ENCODE measurements at regions not wholly inside any gene's neighbourhood (a gene's known extent, or its start where the extent isn't known, plus 50 kb on each side); places are given as distances from the start of the nearest gene placed in this dataset.

- no peak for DNase-seq (ENCODE audit: low read depth)
Measured at GRCh38 chr17:13085578-13085977, 67.8 kb upstream of the ELAC2 start.

- no peak for DNase-seq (ENCODE audit: low read depth)
Measured at GRCh38 chr17:13084420-13084819, 66.6 kb upstream of the ELAC2 start.

DNA sequence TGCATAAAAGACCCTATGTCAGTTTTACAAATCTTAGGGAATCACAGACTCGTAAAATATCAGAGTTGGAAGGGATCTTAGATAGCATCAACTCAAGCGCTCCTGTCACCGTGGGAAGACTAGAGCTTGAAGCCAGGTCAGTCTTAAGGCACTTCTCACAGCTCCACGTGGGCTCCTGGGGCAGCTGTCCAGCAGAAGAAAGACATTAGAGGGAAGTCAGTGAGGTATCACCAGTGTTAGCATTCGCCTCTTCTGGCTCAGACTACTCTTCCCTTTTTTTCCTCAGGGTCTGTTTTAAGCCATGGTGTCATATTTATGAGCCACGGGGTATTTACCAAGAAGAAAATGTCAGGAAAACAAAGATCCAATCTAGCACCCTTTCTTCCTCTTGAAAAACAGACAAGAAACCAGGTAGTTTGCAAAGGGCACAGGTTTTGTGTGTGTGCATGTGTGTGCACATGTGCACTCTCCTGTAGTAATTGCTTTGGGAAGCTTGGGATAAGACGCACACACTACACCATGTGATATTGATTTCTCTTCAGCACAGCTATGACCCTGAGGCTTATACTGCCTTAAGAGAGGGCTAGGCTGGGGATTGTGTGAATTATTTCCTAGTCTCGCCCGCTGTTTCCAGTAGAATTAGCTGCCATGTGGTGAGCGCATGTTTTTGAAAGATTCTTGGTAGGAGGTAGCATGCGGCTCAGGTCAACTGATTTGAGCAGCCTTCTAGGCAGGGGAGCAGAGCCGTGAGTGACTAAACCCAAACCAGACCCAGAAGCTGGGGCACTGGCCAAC, 61.0 kb upstream of the ELAC2 start:
- no peak for DNase-seq (ENCODE audit: low read depth)

DNA sequence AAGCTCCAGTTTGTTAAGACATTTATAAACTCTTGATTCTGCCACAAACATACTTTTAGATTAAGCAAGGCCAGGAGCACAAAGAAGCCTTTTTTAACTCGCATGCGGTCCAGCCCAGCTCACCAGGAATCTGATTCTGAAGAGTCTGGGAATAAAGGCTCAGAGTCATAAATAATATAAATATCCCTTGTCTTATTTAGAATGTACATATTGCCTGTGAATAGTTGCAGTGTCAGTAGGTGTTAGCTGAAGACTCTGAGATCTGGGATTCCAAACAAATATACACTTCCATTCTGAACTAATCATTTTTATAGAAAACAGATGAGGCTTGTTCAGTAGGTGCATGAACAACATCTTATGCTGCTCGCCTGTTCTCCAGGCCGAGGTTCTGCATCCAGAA, 59.1 kb upstream of the ELAC2 start:
- no peak for DNase-seq (ENCODE audit: low read depth)

GRCh38 chr17:13074026-13074425, 56.2 kb upstream of the ELAC2 start:
- no peak for DNase-seq (ENCODE audit: low read depth)

DNA sequence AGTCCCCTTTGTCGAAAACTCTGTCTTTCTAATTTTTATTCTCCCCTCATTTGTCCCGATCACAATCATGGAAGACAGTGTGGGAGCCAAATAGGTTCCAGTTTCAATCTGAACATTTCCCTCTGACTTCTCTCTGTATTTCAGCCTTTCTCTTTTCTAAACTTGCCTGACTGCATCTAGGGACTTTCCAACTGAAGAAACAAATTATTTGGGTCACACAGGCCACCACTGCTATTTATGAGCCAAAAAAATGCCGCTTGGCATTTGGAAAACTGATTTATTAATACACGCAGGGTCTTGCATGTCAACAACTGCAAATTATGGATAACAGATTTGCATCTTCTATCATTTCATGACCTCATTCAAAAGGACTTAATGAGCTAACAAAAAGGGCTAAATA, 55.2 kb upstream of the ELAC2 start:
- no peak for DNase-seq (ENCODE audit: low read depth)

DNA sequence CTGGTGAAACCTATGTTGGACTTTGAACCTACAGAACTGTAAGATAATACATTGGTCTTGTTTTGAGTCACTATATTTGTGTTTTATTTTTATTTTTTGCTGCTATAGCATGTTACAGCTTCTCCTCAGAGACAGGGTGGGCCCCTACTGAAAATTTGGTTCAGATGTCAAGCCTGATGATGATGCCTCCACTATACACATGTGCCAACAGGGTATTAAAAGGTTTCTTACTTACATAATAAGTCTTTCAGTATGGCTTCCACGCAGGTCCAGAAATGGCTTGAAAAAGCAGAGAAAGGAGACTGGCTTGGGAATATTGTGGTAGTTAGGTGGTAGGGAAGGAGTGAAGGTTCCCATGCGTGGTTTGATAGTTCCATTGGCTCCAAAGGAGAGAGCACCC, 52.9 kb upstream of the ELAC2 start:
- no peak for DNase-seq (ENCODE audit: low read depth)

DNA sequence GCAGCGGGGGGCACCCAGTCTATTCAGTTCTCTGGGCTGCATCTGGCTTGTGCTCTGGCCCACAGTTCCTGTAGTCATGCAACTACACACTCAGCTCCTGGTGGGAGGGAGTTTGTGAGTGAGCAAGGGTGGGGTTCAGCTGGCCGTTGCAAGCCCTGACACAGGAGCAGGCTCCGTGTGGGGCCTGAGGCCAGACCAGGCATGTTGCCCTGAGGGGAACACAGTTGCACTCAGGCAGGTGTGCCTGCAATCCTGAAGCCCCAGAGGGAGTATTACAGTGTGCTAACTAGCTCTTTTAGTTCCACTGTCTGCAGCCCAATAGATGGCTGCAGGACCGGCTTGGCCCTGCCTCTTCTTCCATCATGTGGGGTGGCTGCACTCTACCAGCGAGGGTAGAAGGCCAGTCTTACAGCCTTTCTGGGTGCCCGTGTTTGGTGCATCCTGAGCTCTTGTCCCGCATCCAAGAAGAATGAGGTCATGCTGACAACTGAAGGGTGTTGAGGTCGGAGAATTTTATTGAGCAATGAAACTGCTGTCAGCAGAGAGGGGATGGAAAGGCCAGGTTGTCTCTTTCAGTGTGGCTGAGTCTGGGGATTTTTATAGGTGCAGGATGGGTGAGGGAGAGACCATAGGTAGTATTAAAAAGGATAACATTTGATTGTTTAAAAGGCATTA, 49.9 kb upstream of the ELAC2 start:
- DNase-seq (ENCODE audit: low read depth) = no peak

All from T follicular helper cell (primary cell).